ENCODE measurements at regions not wholly inside any gene's neighbourhood (a gene's known extent, or its start where the extent isn't known, plus 50 kb on each side); places are given as distances from the start of the nearest gene placed in this dataset.

- TF ChIP-seq CTCF (conservative IDR thresholded peaks at IDR 0.05 in 1 of 2, IDR thresholded peaks at IDR 0.05 in 1 of 2; ENCODE audit: extremely low read depth in 1 of 2, insufficient read depth in 1 of 2, low read depth in 1 of 2, low read length in 2 of 2) (no peak), EZH2 (IDR thresholded peaks at IDR 0.05; ENCODE audit: borderline replicate concordance, low read length) (no peak)
Measured at GRCh38 chr12:59425798-59426197, 170.0 kb upstream of the SLC16A7 start.

Data from mammary epithelial cell (primary cell).